ENCODE measurements at regions not wholly inside any gene's neighbourhood (a gene's known extent, or its start where the extent isn't known, plus 50 kb on each side); places are given as distances from the start of the nearest gene placed in this dataset.

DNA sequence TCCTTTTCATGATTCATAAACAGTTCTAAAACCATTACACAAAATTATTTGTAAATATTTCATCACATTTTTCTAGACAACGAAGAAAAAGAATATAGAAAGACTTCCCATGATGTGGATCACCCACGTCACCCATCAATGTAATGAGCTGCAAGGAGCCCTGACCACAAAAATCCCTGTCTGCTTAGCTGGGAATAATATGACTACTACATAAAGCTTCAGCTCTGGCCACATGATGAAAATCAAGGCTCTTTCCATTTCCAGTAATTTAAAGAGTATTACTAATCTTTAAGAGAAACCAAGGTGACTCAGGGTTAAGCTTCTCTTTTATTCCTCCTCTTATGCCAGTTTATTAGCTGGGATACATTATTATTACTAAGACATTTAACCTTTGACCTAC is 180.8 kb upstream of the CACNA2D1 start:
- no peaks in the 10 kb centered on the region for H3K9me3 ChIP-seq (ENCODE audit: insufficient read depth, low read length)
- no peak for TF ChIP-seq EZH2phosphoT487 (conservative IDR thresholded peaks at IDR 0.05; ENCODE audit: low read length)
- TF ChIP-seq, protein P1, sequence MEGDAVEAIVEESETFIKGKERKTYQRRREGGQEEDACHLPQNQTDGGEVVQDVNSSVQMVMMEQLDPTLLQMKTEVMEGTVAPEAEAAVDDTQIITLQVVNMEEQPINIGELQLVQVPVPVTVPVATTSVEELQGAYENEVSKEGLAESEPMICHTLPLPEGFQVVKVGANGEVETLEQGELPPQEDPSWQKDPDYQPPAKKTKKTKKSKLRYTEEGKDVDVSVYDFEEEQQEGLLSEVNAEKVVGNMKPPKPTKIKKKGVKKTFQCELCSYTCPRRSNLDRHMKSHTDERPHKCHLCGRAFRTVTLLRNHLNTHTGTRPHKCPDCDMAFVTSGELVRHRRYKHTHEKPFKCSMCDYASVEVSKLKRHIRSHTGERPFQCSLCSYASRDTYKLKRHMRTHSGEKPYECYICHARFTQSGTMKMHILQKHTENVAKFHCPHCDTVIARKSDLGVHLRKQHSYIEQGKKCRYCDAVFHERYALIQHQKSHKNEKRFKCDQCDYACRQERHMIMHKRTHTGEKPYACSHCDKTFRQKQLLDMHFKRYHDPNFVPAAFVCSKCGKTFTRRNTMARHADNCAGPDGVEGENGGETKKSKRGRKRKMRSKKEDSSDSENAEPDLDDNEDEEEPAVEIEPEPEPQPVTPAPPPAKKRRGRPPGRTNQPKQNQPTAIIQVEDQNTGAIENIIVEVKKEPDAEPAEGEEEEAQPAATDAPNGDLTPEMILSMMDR (IDR thresholded peaks at IDR 0.05; ENCODE audit: insufficient read depth, low read length, poor library complexity, severe bottlenecking) = no peak
- no peaks in the 10 kb centered on the region for H4K20me1 ChIP-seq (ENCODE audit: low read depth, low read length)
- no peaks in the 10 kb centered on the region for H3K36me3 ChIP-seq (ENCODE audit: low read length)
- H3K9ac ChIP-seq (ENCODE audit: low read length) = no peak overlapping the region
- no peaks in the 10 kb centered on the region for H3K9me2 ChIP-seq (replicated peaks; ENCODE audit: insufficient read depth, low read length)
- no peaks in the 10 kb centered on the region for H3F3A ChIP-seq (ENCODE audit: insufficient read depth)
- H3K4me3 ChIP-seq (ENCODE audit: insufficient read depth, low read length, poor library complexity, severe bottlenecking) = no peak overlapping the region
- no peaks in the 10 kb centered on the region for H3K79me2 ChIP-seq (ENCODE audit: insufficient read depth, low read length)
- H3K27me3 ChIP-seq (ENCODE audit: low read length) = no peaks in the 10 kb centered on the region
- H2AFZ ChIP-seq (ENCODE audit: low read depth, low read length, severe bottlenecking) = no peak overlapping the region
- H3K27ac ChIP-seq (ENCODE audit: low read depth, low read length) = no peak overlapping the region
- H3K4me2 ChIP-seq (ENCODE audit: low read depth, low read length, poor library complexity, severe bottlenecking) = no peak overlapping the region

DNA sequence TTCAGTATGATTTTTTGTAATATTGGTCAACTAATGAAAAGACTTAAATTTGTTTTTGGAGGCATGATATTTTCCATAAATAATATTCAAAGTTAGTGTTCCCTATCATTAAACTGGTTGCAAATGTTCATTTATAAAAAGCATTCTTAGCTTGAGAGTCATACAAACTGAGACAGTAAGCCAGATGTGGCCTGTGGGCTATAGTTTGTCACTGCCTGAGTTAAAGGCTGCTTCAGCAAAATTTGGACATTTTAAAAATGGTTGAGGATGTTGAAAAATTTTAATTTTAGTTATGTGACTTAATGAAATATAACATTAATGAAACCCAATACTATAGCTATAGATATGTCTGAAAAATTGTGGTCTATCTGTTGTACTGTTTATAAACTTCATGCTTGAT is 180.2 kb upstream of the CACNA2D1 start:
- Histone ChIP-seq H3K36me3 (ENCODE audit: low read length) (no peaks in the 10 kb centered on the region), H3K4me2 (ENCODE audit: low read depth, low read length, poor library complexity, severe bottlenecking) (no peak overlapping the region), H3K79me2 (ENCODE audit: insufficient read depth, low read length) (no peaks in the 10 kb centered on the region), H3K9ac (ENCODE audit: low read length) (no peak overlapping the region), H3K9me2 (replicated peaks; ENCODE audit: insufficient read depth, low read length) (no peaks in the 10 kb centered on the region), H3K9me3 (ENCODE audit: insufficient read depth, low read length) (no peaks in the 10 kb centered on the region), H2AFZ (ENCODE audit: low read depth, low read length, severe bottlenecking) (no peak overlapping the region), H3K27me3 (ENCODE audit: low read length) (no peaks in the 10 kb centered on the region), H3K27ac (ENCODE audit: low read depth, low read length) (no peak overlapping the region), H4K20me1 (ENCODE audit: low read depth, low read length) (no peaks in the 10 kb centered on the region), H3F3A (ENCODE audit: insufficient read depth) (no peaks in the 10 kb centered on the region), H3K4me3 (ENCODE audit: insufficient read depth, low read length, poor library complexity, severe bottlenecking) (no peak overlapping the region)
- no peak for TF ChIP-seq EZH2phosphoT487 (conservative IDR thresholded peaks at IDR 0.05; ENCODE audit: low read length)
- TF ChIP-seq, protein P1 (IDR thresholded peaks at IDR 0.05; ENCODE audit: insufficient read depth, low read length, poor library complexity, severe bottlenecking) = no peak

DNA sequence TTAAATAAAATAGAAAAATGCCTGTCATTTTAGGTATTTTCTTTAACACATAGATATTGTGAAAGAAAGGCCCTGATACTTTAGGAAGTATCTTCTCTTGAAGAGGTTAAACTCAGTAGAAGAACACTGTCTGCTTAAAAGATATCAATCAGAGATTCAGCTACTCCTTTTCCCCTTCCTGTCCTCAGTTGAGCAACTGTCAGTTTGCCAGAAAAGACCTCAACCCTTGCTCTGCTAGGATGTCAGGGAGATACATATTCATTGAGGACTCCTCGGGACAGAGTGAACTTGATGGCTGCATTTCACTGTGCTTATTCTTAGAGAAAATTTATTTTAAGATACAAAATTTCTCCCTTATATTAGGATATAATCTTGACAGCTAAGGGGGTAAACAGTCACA is 173.6 kb upstream of the CACNA2D1 start:
- Histone ChIP-seq H3K9ac (ENCODE audit: low read length) (no peak overlapping the region), H3K36me3 (ENCODE audit: low read length) (no peaks in the 10 kb centered on the region), H3K79me2 (ENCODE audit: insufficient read depth, low read length) (no peaks in the 10 kb centered on the region), H3K27ac (ENCODE audit: low read depth, low read length) (no peak overlapping the region), H3K27me3 (ENCODE audit: low read length) (no peaks in the 10 kb centered on the region), H3K9me2 (replicated peaks; ENCODE audit: insufficient read depth, low read length) (no peaks in the 10 kb centered on the region), H2AFZ (ENCODE audit: low read depth, low read length, severe bottlenecking) (no peak overlapping the region), H3K9me3 (ENCODE audit: insufficient read depth, low read length) (no peaks in the 10 kb centered on the region), H4K20me1 (ENCODE audit: low read depth, low read length) (no peaks in the 10 kb centered on the region), H3K4me2 (ENCODE audit: low read depth, low read length, poor library complexity, severe bottlenecking) (no peak overlapping the region), H3K4me3 (ENCODE audit: insufficient read depth, low read length, poor library complexity, severe bottlenecking) (no peak overlapping the region), H3F3A (ENCODE audit: insufficient read depth) (no peaks in the 10 kb centered on the region)
- no peak for TF ChIP-seq EZH2phosphoT487 (conservative IDR thresholded peaks at IDR 0.05; ENCODE audit: low read length)
- TF ChIP-seq, protein P1 (IDR thresholded peaks at IDR 0.05; ENCODE audit: insufficient read depth, low read length, poor library complexity, severe bottlenecking) = no peak
